IMR-90 (cell line): ENCODE measurements at regions not wholly inside any gene's neighbourhood (a gene's known extent, or its start where the extent isn't known, plus 50 kb on each side); places are given as distances from the start of the nearest gene placed in this dataset.

Source experiments
- ATAC-seq: fragments of 200-7000 bp; cut with Tn5 transposase; 2 replicates; pipeline ENCODE4 v1.9.1; 2020; ENCODE audit warnings: low read depth, mild to moderate bottlenecking, moderate library complexity
- BruUV-seq: library from RNA; stranded (reverse); fragments of 400-500 nt; replicated peaks from 2 replicates; lab custom pipeline; 2021; lab: Mats Ljungman, UMichigan
- CTCF ChIA-PET: fragments of 300-600 bp; formaldehyde crosslinking; extraction: SDS; loops from one replicate; lab custom pipeline; 2021; ENCODE audit warnings: antibody characterized with exemption; lab: Yijun Ruan, JAX
- POLR2A ChIA-PET: fragments of 300-600 bp; sonication (Branson Sonifier 250); formaldehyde crosslinking; loops from one replicate; lab custom pipeline; 2022; ENCODE audit warnings: antibody characterized with exemption; ENCODE audit not compliant: unreplicated experiment; lab: Charles Lee
- DNase-seq: peaks from one replicate; pipeline ENCODE4 v3.0.0; 2013
- H2AFZ ChIP-seq: replicated peaks from 2 replicates; pipeline ENCODE3; 2013; ENCODE audit warnings: low read length, mild to moderate bottlenecking; ENCODE audit not compliant: poor library complexity
- H2AK5ac ChIP-seq: 2 replicates; pipeline ENCODE4 v1.6.1; 2013; ENCODE audit warnings: low read depth, low read length, inconsistent platforms
- H2AK9ac ChIP-seq: replicated peaks from 2 replicates; pipeline ENCODE3; 2013; ENCODE audit warnings: mild to moderate bottlenecking, low read depth, low read length, moderate library complexity; ENCODE audit not compliant: poor library complexity
- H2BK120ac ChIP-seq: 2 replicates; pipeline ENCODE4 v1.6.1; 2013; ENCODE audit warnings: low read depth, low read length, inconsistent platforms
- H2BK15ac ChIP-seq: 3 replicates; pipeline ENCODE4 v1.6.1; 2013; ENCODE audit warnings: low read depth, low read length, inconsistent platforms
- H2BK20ac ChIP-seq: 2 replicates; pipeline ENCODE4 v1.6.1; 2013; ENCODE audit warnings: low read depth, mild to moderate bottlenecking, inconsistent platforms, low read length, moderate library complexity
- H2BK5ac ChIP-seq: 2 replicates; pipeline ENCODE4 v1.6.1; 2013; ENCODE audit warnings: mild to moderate bottlenecking, low read depth, low read length, inconsistent platforms; ENCODE audit not compliant: poor library complexity, severe bottlenecking
- H3K14ac ChIP-seq: replicated peaks from 2 replicates; pipeline ENCODE4 v1.6.1; 2013; ENCODE audit warnings: low read depth, low read length, inconsistent platforms
- H3K18ac ChIP-seq: 2 replicates; pipeline ENCODE4 v1.6.1; 2013; ENCODE audit warnings: low read depth, low read length, control low read depth
- H3K23ac ChIP-seq: 2 replicates; pipeline ENCODE4 v1.6.1; 2013; ENCODE audit warnings: low read depth, low read length, inconsistent platforms
- H3K27ac ChIP-seq: 2 replicates; pipeline ENCODE4 v1.5.1; 2013; ENCODE audit warnings: mild to moderate bottlenecking, control low read depth, low read length; ENCODE audit not compliant: insufficient read depth
- H3K27me3 ChIP-seq: 2 replicates; pipeline ENCODE4 v1.6.1; 2013; ENCODE audit warnings: low read length; ENCODE audit not compliant: control insufficient read depth, insufficient read depth
- H3K36me3 ChIP-seq: 2 replicates; pipeline ENCODE4 v1.6.1; 2013; ENCODE audit warnings: low read length, mixed read lengths; ENCODE audit not compliant: control insufficient read depth, insufficient read depth
- H3K4ac ChIP-seq: 2 replicates; pipeline ENCODE4 v1.6.1; 2013; ENCODE audit warnings: low read depth, low read length, inconsistent platforms
- H3K4me1 ChIP-seq: 2 replicates; pipeline ENCODE4 v1.6.1; 2013; ENCODE audit warnings: low read length, mixed read lengths; ENCODE audit not compliant: control insufficient read depth, insufficient read depth
- H3K4me2 ChIP-seq: 2 replicates; pipeline ENCODE4 v1.6.1; 2013; ENCODE audit warnings: low read depth, mild to moderate bottlenecking, control low read depth, low read length, moderate library complexity
- H3K4me3 ChIP-seq: 2 replicates; pipeline ENCODE4 v1.5.1; 2013; ENCODE audit warnings: low read depth, mild to moderate bottlenecking, control low read depth, low read length, moderate library complexity; ENCODE audit not compliant: insufficient read depth
- H3K56ac ChIP-seq: 2 replicates; pipeline ENCODE4 v1.6.1; 2013; ENCODE audit warnings: low read length, inconsistent platforms; ENCODE audit not compliant: insufficient read depth; ENCODE audit errors: extremely low read depth
- H3K79me1 ChIP-seq, 2 experiments: 2 replicates each; pipeline ENCODE4 v1.6.1; 2013; ENCODE audit warnings: low read length in 2 of 2, inconsistent platforms in 1 of 2, low read depth in 1 of 2
- H3K9ac ChIP-seq: 2 replicates; pipeline ENCODE4 v1.6.1; 2013; ENCODE audit warnings: low read depth, low read length, control low read depth
- H3K9me1 ChIP-seq: 2 replicates; pipeline ENCODE4 v1.6.1; 2013; ENCODE audit warnings: low read length, inconsistent platforms; ENCODE audit not compliant: insufficient read depth
- H3K9me3 ChIP-seq: 2 replicates; pipeline ENCODE4 v1.6.1; 2013; ENCODE audit warnings: low read length; ENCODE audit not compliant: control insufficient read depth, insufficient read depth
- H4K20me1 ChIP-seq: 2 replicates; pipeline ENCODE4 v1.6.1; 2013; ENCODE audit warnings: low read length, inconsistent platforms; ENCODE audit not compliant: insufficient read depth
- H4K5ac ChIP-seq: 2 replicates; pipeline ENCODE4 v1.6.1; 2013; ENCODE audit warnings: mild to moderate bottlenecking, low read depth, low read length, control low read depth
- H4K8ac ChIP-seq, 2 experiments: 2 replicates each; pipeline ENCODE4 v1.6.1; 2013; ENCODE audit warnings: low read depth in 2 of 2, low read length in 2 of 2, control low read depth in 1 of 2, inconsistent platforms in 1 of 2
- H4K91ac ChIP-seq: 2 replicates; pipeline ENCODE4 v1.6.1; 2013; ENCODE audit warnings: low read depth, low read length, inconsistent platforms; ENCODE audit not compliant: insufficient read depth
- BHLHE40 ChIP-seq: fragments of 150-350 bp; IDR thresholded peaks from 2 replicates; pipeline ENCODE4 v1.6.1; 2016; ENCODE audit warnings: mild to moderate bottlenecking, low read depth, low read length
- CEBPB ChIP-seq: IDR thresholded peaks from 2 replicates; pipeline ENCODE4 v1.6.1; 2012; ENCODE audit warnings: low read depth, low read length, improper control_type of control experiment
- CHD1 ChIP-seq: IDR thresholded peaks from 2 replicates; pipeline ENCODE4 v1.6.1; 2012; ENCODE audit warnings: low read depth, low read length, improper control_type of control experiment
- FOS ChIP-seq: fragments of 150-350 bp; IDR thresholded peaks from 2 replicates; pipeline ENCODE4 v1.6.1; 2016; ENCODE audit warnings: low read depth, low read length
- MAFK ChIP-seq: IDR thresholded peaks from 2 replicates; pipeline ENCODE4 v1.6.1; 2012; ENCODE audit warnings: low read depth, low read length, improper control_type of control experiment
- MAZ ChIP-seq: IDR thresholded peaks from 2 replicates; pipeline ENCODE4 v1.6.1; 2012; ENCODE audit warnings: low read depth, mild to moderate bottlenecking, low read length, improper control_type of control experiment, moderate library complexity, borderline replicate concordance
- MXI1 ChIP-seq: IDR thresholded peaks from 2 replicates; pipeline ENCODE4 v1.6.1; 2012; ENCODE audit warnings: low read depth, mild to moderate bottlenecking, low read length, moderate library complexity, borderline replicate concordance
- NFE2L2 ChIP-seq: fragments of 150-350 bp; IDR thresholded peaks from 2 replicates; pipeline ENCODE4 v1.6.1; 2016; ENCODE audit warnings: low read depth, mild to moderate bottlenecking, low read length
- POLR2A ChIP-seq: IDR thresholded peaks from 2 replicates; pipeline ENCODE4 v1.6.1; 2012; ENCODE audit warnings: mild to moderate bottlenecking, low read depth, low read length
- RAD21 ChIP-seq: IDR thresholded peaks from 2 replicates; pipeline ENCODE4 v1.6.1; 2012; ENCODE audit warnings: low read length, improper control_type of control experiment
- RCOR1 ChIP-seq: IDR thresholded peaks from 2 replicates; pipeline ENCODE4 v1.6.1; 2012; ENCODE audit warnings: mild to moderate bottlenecking, low read length, improper control_type of control experiment; ENCODE audit not compliant: insufficient replicate concordance
- RFX5 ChIP-seq: IDR thresholded peaks from 2 replicates; pipeline ENCODE4 v1.8.0; 2012; ENCODE audit warnings: low read depth, mild to moderate bottlenecking, low read length, moderate library complexity
- SMC3 ChIP-seq: fragments of 150-350 bp; IDR thresholded peaks from 2 replicates; pipeline ENCODE4 v1.6.1; 2016; ENCODE audit warnings: low read depth, mild to moderate bottlenecking, antibody characterized with exemption, low read length, moderate library complexity
- USF2 ChIP-seq: fragments of 150-350 bp; IDR thresholded peaks from 2 replicates; pipeline ENCODE4 v1.6.1; 2017; ENCODE audit warnings: mild to moderate bottlenecking, antibody characterized with exemption, low read length, low read depth
- dilution Hi-C: fragments of 300-500 bp; cut with HindIII; formaldehyde crosslinking; loops from one replicate; pipeline ENCODE4 v1.14.3; 2018; ENCODE audit warnings: low sequenced_read_pairs; ENCODE audit not compliant: unreplicated experiment
- in situ Hi-C: fragments of 300-500 bp; cut with MboI; formaldehyde crosslinking; loops from 3 replicates; pipeline ENCODE4 v1.14.3; 2019; ENCODE audit warnings: low sequenced_read_pairs, inconsistent platforms, mixed read lengths
- intact Hi-C: fragments of 100-400 bp; cut with micrococcal nuclease; formaldehyde crosslinking; loops from 2 replicates; pipeline ENCODE4 v1.10.0; 2022
- TF ChIP-seq, protein P1 (sequence below): fragments of 150-350 bp; IDR thresholded peaks from 2 replicates; pipeline ENCODE4 v1.6.1; 2016; ENCODE audit warnings: low read depth, mild to moderate bottlenecking, low read length, moderate library complexity, borderline replicate concordance
- TF ChIP-seq, protein P2 (sequence below): conservative IDR thresholded peaks from 2 replicates; pipeline ENCODE4 v1.5.1; 2012; ENCODE audit warnings: mild to moderate bottlenecking, low read depth, low read length, improper control_type of control experiment

DNA sequence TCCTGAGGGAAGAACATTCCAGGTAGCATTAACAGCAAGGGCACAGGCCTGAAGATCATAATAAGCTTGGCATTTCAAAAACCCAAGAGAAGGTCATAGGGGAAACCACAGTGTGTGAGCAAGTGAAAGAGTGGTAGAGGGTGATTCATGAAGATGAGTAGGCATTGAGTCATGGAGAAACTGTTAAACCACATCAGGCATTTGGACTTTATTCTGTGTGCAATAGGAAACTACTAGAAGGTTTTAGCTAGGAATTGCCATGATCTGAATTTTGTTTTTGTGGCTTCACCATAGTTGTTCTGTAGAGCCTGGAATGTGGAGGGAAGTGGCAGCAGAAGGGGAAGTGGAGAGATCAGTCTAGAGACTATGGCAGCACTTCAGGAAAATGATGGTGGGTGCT is 359.0 kb upstream of the PTBP2 start:
- intact Hi-C loops, result loop anchor here (2.0 to 5.0 kb wide), 4 partner anchors 54 to 360 kb away; no protein-coding TSS in a partner anchor
- H4K5ac ChIP-seq, result 0 out of 2 replicates have a peak overlapping the region, but pooled peaks have one; percentile 1
- no peaks in the 10 kb centered on the region for H3K9me1 ChIP-seq
- H3K56ac ChIP-seq, result peak overlapping the region; percentile 42; the same call in 1 of the 2 replicates
- no peaks in the 10 kb centered on the region for H3K9me3 ChIP-seq
- H3K14ac ChIP-seq, result peak overlapping the region; percentile 11; the same call in 1 of the 2 replicates
- H2BK15ac ChIP-seq, result no peak overlapping the region
- H3K4me1 ChIP-seq, result peaks cover 24% of the 10 kb centered on the region
- H2BK120ac ChIP-seq, result peak overlapping the region; percentile 86
- peak overlapping the region; percentile 3; the same call in 1 of the 2 replicates for H3K18ac ChIP-seq
- peak overlapping the region; percentile 12; the same call in 1 of the 2 replicates for H2AK5ac ChIP-seq
- no peaks in the 10 kb centered on the region for H3K79me1 ChIP-seq
- in situ Hi-C loops, result no loop called here
- ChIA-PET POLR2A (no interaction called here), CTCF (interaction anchor here (1.0 kb wide), 1 partner anchor 126 kb away, joined by 6 read pairs; no protein-coding TSS in a partner anchor)
- H4K20me1 ChIP-seq, result no peaks in the 10 kb centered on the region
- H4K91ac ChIP-seq, result peak overlapping the region; percentile 5; the same call in 1 of the 2 replicates
- no peak overlapping the region for H2AK9ac ChIP-seq
- no peaks in the 10 kb centered on the region for H3K27me3 ChIP-seq
- no peak overlapping the region for H2AFZ ChIP-seq
- peak overlapping the region; percentile 2 to 74; a peak in 2 of 4 replicates for H4K8ac ChIP-seq
- H2BK20ac ChIP-seq, result peak overlapping the region; percentile 64; the same call in 1 of the 2 replicates
- peak; percentile 99 for DNase-seq
- ATAC-seq, result peak; percentile 85
- H3K23ac ChIP-seq, result no peak overlapping the region; the same call in 1 of the 2 replicates
- no TSS peak for BruUV-seq
- H3K27ac ChIP-seq, result peak overlapping the region; percentile 65
- peak overlapping the region; percentile 24; the same call in 1 of the 2 replicates for H3K4me2 ChIP-seq
- H3K9ac ChIP-seq, result no peak overlapping the region
- H2BK5ac ChIP-seq, result peak overlapping the region; percentile 29
- H3K4ac ChIP-seq, result peak overlapping the region; percentile 42
- TF ChIP-seq MAZ (no peak), NFE2L2 (peak; percentile 59; the same call in 1 of the 2 replicates), MXI1 (no peak), MAFK (peak; percentile 18; the same call in 1 of the 2 replicates), CEBPB (peak; percentile 85), POLR2A (no peak), CHD1 (no peak), SMC3 (peak; percentile 8; the same call in 1 of the 2 replicates), USF2 (no peak), RCOR1 (peak; percentile 86), RFX5 (no peak), RAD21 (0 out of 2 replicates have a peak, but pooled peaks have one; percentile 18), FOS (peak; percentile 100), BHLHE40 (peak; percentile 89)
- TF ChIP-seq, protein P1, sequence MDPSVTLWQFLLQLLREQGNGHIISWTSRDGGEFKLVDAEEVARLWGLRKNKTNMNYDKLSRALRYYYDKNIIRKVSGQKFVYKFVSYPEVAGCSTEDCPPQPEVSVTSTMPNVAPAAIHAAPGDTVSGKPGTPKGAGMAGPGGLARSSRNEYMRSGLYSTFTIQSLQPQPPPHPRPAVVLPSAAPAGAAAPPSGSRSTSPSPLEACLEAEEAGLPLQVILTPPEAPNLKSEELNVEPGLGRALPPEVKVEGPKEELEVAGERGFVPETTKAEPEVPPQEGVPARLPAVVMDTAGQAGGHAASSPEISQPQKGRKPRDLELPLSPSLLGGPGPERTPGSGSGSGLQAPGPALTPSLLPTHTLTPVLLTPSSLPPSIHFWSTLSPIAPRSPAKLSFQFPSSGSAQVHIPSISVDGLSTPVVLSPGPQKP, result no peak
- TF ChIP-seq, protein P2, sequence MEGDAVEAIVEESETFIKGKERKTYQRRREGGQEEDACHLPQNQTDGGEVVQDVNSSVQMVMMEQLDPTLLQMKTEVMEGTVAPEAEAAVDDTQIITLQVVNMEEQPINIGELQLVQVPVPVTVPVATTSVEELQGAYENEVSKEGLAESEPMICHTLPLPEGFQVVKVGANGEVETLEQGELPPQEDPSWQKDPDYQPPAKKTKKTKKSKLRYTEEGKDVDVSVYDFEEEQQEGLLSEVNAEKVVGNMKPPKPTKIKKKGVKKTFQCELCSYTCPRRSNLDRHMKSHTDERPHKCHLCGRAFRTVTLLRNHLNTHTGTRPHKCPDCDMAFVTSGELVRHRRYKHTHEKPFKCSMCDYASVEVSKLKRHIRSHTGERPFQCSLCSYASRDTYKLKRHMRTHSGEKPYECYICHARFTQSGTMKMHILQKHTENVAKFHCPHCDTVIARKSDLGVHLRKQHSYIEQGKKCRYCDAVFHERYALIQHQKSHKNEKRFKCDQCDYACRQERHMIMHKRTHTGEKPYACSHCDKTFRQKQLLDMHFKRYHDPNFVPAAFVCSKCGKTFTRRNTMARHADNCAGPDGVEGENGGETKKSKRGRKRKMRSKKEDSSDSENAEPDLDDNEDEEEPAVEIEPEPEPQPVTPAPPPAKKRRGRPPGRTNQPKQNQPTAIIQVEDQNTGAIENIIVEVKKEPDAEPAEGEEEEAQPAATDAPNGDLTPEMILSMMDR, result no peak
- no peaks in the 10 kb centered on the region for H3K36me3 ChIP-seq
- H3K4me3 ChIP-seq, result no peak overlapping the region
- dilution Hi-C loops, result no loop called here
